Fibroblast of upper back skin (primary cell): ENCODE measurements at regions not wholly inside any gene's neighbourhood (a gene's known extent, or its start where the extent isn't known, plus 50 kb on each side); places are given as distances from the start of the nearest gene placed in this dataset.

Source experiments
- DNase-seq: peaks from one replicate; pipeline ENCODE4 v3.0.0-alpha.2; 2013

GRCh38 chr10:88060762-88061161, 197.3 kb downstream of the PTEN start:
- DNase-seq = no peak

DNA sequence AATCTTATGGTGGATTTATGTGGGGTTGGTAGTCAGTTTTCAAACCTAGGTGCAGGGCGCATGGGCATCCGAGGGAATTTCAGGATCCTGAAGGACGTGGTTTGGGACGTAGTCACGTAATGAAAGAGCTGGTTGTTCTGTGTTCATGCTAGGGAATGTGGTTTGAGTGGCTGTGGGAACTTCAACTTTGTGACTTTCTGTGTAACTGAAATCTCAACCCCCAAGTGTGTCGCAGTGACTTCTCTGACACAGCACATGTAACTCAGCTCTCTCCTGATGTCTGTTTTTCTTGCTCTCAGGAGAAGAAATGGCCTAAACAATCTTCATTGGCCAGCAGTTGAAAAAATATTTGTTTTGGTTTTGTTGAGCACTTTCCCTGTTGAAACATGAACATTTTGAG, 199.0 kb downstream of the PTEN start:
- no peak for DNase-seq

GRCh38 chr10:88062798-88063472, 199.5 kb downstream of the PTEN start:
- no peak for DNase-seq

DNA sequence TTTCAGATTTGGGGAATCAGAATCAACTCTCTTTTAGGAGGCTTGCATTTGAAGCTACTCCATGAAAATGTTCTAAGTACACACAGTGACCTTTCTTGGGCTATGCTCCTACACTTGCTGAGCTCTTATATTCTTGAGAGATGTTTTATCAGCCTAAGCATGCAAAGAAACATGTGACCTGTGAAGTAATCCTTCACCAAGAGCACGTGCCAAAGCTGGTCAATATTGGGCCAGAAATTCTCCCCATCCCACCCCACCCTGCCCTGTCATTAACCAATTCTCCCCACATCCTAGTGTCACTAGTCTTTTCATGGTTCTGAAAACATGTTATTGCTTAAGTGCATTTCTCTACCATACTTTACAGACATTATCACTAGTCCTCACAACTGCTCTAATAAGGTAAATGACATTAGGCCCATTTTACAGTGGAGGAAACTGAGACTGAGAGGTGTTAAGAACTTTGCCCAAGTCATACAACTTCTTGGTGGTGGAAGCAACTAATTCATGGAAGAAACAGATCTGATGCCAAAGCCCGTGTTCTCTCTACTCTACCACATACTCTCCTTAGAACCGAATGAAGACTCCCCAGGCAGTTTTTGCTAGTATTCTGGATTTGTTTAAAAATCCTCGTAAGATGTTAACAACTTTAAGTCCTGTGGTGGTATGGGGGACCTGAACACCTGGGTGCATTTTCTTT, 200.6 kb downstream of the PTEN start:
- no peak for DNase-seq

DNA sequence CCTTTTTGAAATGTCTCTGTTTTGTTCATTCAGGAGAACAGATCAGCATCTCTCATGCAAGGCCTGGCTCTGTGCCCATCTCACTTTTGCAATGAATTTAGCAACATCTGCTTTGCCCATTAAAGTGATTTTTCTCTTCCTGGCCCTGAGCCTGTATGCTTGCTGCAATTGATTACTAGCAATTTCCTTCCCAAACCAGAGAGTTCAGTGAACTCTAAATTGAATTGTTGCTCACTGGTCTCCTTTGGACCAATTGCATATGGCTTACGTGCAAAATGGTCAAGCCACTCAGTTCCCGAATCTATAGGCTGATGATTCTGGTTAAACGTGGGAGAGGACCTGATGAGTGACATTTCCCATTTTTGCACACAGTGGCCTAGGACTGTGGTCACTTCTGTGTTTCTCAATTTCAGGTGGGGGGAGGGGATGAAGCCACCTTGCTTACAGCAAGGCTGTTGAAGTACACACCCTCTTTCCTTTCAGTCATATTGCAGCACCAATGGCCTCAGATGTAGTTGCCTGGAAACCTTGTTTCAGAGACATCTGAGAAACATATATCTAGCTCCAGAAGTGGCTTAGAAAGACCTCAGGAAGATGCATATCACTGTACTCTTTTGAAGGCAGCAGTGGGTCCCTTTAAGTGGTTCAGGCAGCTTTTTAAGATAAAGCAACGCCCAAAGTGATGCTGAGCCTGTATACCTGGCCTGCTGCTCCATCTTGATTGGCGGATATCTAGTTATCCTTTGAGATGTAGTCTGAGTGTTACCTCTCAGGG, 201.4 kb downstream of the PTEN start:
- DNase-seq = peak; percentile 84

DNA sequence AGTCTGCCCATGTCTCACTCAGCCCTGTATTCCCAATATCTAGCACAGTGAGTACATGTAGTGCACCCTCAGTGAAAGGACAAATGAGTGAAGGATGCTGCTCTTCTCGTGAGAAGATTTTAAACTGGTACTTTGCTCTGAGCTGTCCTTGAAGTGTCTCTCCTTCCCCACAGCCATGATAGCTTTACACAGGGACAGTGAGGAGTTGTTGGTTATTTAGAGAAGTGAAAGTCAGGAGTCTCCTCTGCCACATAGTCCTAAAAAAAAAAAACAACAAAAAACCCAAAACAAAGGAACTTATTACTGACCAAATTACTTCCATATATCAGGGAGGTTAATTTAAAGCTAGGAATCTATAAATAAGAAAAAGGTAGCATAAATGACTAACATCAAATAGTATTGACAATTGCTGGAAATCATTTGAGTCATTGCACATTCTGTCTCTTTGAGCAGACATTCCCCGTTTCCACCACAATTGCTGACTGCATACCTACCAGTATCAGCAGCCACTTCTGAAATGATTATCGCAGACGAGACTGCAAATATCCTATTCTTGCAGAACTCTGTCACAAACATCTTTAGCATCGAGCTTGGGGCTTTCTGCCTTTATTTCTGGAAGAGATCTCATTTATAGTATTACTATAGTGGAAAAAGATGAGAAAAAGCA, 202.1 kb downstream of the PTEN start:
- DNase-seq = peak; percentile 59

DNA sequence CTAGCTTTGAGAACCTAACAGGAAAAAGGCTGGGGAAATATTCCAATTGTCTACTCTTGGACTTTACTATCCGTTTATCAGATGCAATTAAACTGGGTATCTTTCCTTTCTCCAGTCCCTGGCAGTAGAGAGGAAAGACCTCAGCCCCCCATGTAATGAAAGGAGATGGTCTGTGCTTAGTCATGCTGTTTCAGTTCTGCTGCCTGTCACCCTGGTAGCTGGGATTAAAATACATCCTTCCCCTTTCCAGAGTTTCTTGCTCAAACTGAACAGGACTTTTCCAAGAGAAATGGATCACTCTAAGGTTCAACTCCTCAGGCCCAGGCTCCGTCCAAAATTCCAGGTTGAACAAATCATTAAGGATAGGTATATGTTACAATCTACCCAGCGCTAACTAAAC, 202.9 kb downstream of the PTEN start:
- no peak for DNase-seq

GRCh38 chr10:88066876-88067275, 203.5 kb downstream of the PTEN start:
- no peak for DNase-seq

DNA sequence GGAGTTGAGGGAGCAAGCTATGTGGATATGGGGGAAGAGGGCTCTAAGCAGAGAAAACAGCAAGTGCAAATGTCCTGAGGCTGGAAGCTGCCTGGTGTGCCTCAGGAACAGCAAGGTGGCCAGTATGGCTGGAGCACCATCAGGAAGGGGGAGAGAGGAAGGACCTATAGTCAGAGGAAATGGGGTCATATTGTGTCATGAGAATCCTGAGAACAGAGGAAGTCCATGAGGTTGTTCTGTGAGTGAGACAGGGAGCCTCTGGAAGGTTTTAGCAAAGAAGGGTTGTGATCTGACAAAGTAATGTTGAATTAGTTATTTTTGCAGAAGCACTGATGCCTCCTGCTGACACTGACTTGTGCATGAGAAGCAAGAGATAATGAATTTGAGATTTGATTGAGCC, 204.3 kb downstream of the PTEN start:
- no peak for DNase-seq

GRCh38 chr10:88069338-88069737, 205.9 kb downstream of the PTEN start:
- no peak for DNase-seq

DNA sequence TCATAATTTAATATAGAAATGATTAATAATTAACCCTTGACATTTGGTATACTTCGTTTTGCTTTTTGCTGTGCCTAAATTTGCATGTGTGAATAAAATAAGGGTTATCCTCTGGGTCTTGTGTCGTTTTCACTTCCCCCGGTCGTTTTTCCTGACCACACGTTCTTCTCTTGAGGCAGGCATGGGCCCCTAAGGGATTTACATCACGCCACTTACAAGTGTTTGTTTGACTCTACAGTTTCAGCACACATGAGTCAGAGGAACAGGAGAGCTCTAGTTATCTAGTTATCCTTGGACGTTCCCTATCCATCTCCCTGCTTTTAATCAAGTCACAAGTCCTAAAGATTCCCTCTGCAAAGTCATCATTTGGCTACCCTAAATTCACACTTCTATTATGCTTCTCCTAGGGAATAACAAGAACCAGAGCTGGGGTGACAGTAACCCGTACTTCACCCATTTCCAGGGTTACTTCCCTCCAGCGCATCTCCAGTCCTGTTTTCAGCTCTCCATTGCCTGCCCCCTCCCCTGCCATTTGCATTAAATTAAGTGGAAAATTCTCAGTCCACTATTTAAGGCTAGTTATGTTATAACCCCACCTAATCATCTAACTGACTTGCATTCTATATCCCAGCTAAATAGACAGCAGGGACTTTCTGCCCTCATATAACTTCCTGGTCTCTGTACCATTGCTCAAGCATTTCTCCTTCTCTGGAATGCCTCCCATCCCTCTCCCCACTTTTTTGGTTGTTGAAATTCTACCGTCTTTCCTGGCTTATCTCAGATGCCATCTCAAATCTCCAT, 206.9 kb downstream of the PTEN start:
- DNase-seq = peak; percentile 21

GRCh38 chr10:88071879-88072278, 208.5 kb downstream of the PTEN start:
- DNase-seq = no peak

GRCh38 chr10:88073682-88074081, 210.3 kb downstream of the PTEN start:
- DNase-seq = no peak

DNA sequence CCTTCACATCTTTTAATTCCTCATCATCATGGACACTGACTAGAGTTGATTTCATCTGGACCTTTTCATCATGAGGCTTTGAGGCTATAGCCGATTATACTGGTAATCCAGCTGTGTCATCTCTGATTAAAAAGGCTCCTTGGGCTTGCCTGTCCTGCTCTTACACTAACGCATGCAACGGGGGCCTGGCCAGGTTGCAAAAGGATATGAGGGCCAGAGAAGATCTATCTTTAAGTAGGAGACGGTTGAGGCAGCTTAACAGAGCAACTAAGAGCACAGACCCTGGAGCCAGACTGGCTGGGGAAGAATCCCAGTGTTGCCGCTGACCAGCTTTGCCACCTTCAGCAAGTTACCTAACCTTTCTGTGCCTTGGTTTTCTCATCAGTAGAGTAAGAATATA, 211.5 kb downstream of the PTEN start:
- DNase-seq = no peak

- no peak for DNase-seq
Observed at GRCh38 chr10:88076027-88076880, 212.8 kb downstream of the PTEN start.

DNA sequence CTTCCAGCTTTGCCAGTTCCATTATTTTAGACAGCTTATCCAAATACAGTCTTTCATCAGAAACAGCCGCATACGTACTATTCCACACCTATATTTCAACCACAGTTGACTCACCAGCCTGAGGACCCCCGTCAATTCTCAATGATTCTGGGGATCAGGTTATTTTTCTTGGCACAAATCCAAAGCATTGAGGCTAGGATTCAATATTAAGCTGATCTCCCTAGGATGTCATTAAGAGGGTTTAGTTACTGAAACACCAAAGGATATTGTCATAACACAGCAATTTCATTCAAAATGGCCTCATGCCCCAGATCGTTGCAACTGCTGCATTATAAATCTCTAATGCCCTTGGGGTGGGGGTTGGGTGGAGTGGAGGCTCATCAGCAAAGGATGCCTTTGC, 214.6 kb downstream of the PTEN start:
- DNase-seq = peak; percentile 35

- DNase-seq = peak; percentile 32
Observed at GRCh38 chr10:88080213-88080612, 216.8 kb downstream of the PTEN start.

DNA sequence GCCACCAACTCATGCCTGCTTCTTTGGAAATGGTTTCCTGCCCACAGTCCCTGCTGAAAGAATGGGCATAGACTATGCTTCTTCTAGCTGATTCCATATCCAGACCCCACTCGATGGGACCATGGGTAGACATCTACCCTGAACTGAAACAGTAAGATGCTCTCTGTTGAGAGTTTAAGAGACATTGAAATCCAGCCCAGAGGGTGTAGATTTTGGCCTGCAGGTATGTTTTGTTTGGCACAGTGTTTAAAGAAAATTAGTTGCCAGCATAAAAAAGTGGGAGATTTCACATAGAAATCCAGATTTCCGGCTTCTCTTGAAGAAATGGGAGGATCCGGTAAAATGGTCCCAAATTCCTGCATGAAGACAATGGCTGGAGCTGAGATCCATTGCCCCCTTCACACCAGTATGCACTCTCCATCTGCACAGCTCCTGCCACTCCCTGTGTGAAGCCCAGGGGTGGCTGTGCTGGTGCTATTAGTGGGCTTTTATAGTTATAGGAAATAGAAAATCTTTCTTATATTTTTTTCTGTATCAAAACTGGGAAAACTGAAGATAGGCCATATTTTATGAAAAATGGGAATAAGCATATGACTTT, 218.1 kb downstream of the PTEN start:
- DNase-seq = no peak

DNA sequence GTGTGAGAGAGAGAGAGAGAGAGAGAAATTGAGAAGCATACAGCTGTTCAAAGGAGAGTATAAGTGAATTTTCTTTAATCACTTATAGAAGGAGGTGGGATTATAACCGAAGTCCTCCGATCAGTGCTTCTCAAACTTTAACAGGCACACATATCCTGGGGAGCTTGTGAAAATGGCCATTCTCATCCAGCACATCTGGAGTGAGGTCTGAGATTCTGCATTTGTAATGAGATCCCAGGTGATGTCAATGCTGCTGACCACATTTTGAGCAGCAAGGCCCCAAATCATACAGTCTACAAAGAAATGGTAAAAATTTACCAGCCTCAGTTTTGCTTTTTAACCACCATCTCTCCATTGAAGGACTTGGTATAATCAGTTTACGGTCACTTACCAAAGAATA, 219.0 kb downstream of the PTEN start:
- DNase-seq = no peak

DNA sequence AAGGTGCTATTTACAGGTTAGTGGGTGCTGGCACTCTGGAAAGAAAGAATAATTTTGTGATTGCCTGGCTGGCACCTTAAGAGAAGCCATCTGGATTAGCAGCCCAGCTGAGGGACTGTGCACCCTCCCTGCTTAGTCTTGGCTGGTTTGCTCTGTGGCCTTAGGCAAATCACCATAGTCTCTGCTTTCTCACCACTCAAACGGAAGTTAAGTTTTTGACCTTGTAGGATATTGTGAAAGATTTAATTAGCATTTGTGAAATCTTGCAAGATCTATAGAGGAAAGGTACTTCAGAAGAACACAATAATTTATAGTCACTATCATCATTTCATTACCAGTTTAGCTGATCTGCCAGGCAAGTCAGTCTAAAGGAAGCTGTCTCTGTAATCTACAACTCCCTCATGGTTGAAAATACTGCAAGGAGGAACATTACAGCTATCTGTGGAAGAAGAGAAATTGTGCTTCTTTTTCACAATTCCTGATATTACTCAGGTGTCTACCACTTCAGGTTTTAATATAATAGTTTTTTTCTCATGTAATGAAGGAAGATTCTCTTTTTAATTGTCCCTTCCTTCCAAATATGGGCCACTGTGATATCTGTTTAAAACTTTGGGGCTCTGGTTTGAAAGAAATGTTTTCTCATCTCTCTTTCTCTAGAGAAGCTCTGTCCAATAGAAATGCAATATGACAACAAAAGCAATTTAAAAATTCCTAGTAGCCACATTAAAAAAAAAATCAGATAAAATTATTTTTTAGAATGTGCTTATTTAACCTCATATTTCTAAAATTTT, 219.6 kb downstream of the PTEN start:
- no peak for DNase-seq
